ENCODE measurements at regions not wholly inside any gene's neighbourhood (a gene's known extent, or its start where the extent isn't known, plus 50 kb on each side); places are given as distances from the start of the nearest gene placed in this dataset.

DNA sequence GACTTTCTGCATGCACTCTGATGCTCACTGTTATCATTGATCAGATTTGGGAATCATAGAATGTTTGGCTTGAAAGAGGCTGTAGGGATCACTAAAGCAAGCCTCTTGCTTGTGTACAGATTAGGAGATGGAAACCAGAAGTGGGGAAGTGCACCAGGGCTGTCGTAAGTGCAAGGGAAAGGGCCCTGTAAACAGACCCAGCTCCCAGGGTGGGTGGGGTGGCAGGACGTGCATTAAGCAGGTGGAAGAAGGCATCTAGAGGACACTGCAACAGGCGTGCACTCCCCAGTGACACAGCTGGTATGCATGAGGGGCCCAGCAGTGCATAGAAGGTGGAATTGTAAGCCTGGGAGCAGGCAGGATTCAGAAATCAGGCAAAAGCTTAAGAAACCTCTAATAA is 58.0 kb upstream of the SLC7A14 start:
- no peak for DNase-seq

DNA sequence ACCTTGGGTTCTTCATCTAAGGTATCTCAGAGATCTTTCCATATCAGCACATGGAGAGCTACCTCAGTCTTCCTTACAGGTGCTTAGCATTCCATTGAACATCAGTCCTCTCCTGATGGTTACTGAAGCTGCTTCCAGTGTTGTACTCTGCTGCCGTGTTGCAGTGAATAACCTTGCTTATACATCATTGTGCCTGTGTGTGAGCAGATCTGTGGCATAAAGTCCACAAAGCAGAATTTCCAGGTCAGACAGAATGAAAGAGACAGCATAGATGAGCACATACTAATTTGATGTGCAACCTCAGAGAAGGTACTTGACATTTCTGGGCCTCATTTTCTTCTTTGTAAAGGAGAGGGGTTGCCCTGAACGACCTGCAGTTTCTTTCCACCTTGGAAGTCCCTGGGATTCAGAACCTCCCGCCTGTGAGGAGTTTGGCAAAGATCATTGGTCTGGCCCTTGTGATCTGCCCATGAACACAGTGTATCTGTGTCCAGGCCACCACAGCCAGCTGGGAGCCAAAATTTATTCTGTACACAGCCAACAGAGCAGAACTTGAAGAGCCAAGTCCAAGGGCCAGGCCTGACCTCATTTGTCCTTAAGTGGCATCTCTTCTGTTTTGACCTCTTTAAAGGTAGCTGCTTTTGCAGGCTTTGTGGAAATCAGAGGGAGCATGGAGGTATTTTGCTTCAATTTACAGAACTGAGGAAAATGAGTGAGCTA is 57.2 kb upstream of the SLC7A14 start:
- no peak for DNase-seq

DNA sequence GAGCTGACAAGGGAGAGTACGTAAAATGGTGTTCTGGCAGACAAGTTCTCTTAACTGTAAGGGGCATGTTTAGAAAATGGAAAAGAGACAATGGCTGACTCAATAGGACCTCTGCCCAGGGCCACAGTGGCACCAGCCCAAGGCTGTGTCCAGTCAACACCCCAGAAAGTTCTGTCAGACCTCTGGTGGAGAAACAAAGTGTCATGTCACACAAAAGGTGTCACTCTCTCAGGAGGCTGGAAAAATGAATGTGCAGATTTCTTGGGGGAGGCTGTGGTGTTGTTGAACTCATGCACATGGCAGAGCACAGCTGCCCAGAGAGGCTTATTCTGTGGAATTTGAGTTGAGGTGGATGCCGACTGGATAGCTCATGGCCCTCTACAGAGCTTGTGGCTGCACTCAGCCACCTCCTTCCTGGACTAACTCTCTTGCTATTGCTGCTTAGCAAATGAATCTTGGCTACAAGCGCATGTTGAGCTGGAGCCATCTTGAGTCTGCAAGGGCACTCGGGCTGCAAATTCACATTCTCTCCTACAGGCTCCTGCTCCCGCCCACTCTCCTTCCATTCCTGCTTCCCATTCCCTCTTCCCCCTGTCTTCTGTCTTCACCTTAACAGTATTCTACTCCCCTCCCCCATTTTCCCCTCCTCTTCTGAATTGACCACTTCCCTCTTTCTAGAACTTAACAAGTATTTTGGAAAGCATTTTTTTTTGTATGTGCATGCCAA is 55.8 kb upstream of the SLC7A14 start:
- no peak for DNase-seq

DNA sequence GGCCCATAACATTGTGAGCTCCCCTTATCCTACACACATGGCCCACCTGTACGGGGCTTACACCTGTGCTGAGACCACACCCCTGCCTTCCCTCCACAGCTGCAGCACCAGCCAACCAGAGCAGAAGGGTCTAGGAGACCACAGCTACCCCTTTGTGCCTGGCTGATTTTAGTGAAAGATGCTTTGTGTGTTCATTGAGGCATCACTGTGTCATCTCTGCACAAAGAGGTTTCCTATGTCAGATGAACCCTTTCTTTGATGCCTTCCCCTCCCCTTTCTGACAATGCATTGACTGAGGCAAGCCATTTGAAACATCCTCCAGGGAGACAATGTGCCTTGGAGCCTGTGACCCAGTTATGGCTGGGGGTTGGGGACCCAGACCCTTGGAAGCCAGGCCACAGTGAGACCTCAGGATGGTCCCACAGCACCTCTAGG is 54.9 kb upstream of the SLC7A14 start:
- DNase-seq, result no peak

DNA sequence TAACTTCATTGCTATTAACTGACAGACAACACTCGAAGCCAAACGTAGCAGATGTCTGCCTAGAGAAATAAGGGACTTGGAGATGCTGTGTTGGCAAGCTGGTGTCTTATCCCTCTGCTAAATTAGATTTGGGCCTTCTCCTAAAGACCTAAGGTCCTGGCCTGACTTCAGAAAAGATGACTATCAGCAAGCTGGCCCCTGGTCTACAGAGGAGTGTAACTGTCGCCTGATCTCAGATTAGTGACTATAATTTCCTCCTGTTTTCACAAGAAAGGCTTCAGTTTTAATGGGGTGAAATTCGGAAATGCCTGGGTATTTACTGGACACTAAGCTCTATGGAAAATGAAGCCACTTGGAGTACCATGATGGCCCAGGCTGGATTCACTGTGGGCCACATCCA is 53.1 kb upstream of the SLC7A14 start:
- no peak for DNase-seq

DNA sequence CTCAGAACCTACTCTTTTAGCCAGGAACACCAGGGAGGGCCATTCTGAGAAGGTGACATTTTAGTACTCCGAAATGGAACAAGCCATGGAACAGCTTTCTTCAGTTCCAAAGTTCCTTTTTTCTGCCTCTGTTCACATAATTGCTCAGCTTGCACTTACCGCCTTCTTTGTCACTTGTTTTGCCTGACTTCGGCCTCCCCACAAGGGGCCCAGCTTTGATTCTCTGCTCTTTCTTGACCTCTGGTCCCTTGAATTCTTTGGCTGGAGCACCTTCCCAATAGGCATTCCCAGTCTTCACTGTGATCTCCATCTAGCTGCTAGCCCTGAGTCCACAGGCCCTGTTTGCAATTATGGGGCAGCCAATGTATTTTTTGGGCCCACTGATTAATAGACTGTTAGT is 51.4 kb upstream of the SLC7A14 start:
- no peak for DNase-seq

DNA sequence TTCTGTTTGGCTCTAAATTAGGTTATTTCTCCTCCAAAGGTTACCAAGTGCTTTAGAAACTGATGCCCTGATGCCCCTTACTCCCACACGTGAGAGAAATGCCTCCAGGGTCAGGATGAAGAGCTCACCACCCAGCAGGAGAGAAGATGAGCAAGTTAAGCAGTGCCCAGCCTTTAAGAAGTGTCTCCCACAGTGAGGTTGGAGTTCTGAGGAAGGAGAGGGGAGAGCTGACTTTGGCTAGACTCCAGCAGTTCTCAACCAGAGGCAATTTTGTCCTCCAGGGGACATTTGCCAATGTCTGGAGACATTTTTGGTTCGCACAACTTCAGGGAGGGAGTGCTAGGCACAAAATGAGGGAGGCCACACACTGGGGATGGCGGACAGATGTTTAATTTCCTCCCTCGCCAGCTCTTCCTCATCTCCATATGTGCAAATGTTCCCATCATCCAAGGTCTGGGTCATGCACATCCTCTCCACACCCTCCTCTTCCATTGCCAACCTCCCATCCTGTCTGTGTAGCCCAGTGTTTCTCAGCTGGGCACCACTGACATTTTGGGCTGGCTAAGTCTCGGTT is 50.6 kb upstream of the SLC7A14 start:
- no peak for DNase-seq
